CD14-positive monocyte (primary cell): ENCODE measurements at regions not wholly inside any gene's neighbourhood (a gene's known extent, or its start where the extent isn't known, plus 50 kb on each side); places are given as distances from the start of the nearest gene placed in this dataset.
A peak's percentile ranks its signal among the peaks of the same experiment; 100 is the strongest.

ENCODE experiments used
- DNase-seq, 3 donors: peaks; one replicate each; pipeline ENCODE4 v3.0.0-alpha.2; 2011 to 2022
- H2AFZ ChIP-seq: 2 replicates; pipeline ENCODE4 v1.6.0; 2012; ENCODE audit warnings: mild to moderate bottlenecking, low read depth, low read length, inconsistent platforms; ENCODE audit not compliant: insufficient read depth, poor library complexity, severe bottlenecking
- H3K27ac ChIP-seq, 2 donors: 1 replicate in 1 of 2; 2 replicates in 1 of 2; pipeline ENCODE4 v1.5.1; 2012 to 2013; ENCODE audit warnings: low read length in 2 of 2, control low read depth in 1 of 2, inconsistent platforms in 1 of 2, low read depth in 1 of 2, mild to moderate bottlenecking in 1 of 2
- H3K27me3 ChIP-seq, 2 donors: one replicate each; pipeline versions ENCODE4 v1.6.0 to v1.6.1; 2011 to 2013; ENCODE audit warnings: low read length in 2 of 2; ENCODE audit not compliant: control insufficient read depth in 2 of 2, insufficient read depth in 2 of 2
- H3K36me3 ChIP-seq, 2 donors: replicated peaks in 1 of 2; 1 replicate in 1 of 2; 2 replicates in 1 of 2; pipeline versions ENCODE4 v1.5.1 to v1.6.1; 2012 to 2013; ENCODE audit warnings: low read length in 2 of 2, control low read depth in 1 of 2, inconsistent platforms in 1 of 2, mild to moderate bottlenecking in 1 of 2; ENCODE audit not compliant: insufficient read depth in 2 of 2, control insufficient read depth in 1 of 2
- H3K4me1 ChIP-seq, 2 donors: 1 replicate in 1 of 2; 2 replicates in 1 of 2; pipeline versions ENCODE4 v1.5.1 to v1.6.1; 2012 to 2013; ENCODE audit warnings: low read length in 2 of 2, control low read depth in 1 of 2, inconsistent platforms in 1 of 2, mild to moderate bottlenecking in 1 of 2, moderate library complexity in 1 of 2; ENCODE audit not compliant: insufficient read depth in 2 of 2, control insufficient read depth in 1 of 2
- H3K4me2 ChIP-seq: replicated peaks from 2 replicates; pipeline ENCODE3; 2012; ENCODE audit warnings: low read length, moderate library complexity, mild to moderate bottlenecking; ENCODE audit not compliant: poor library complexity, severe bottlenecking; ENCODE audit errors: extremely low read depth
- H3K4me3 ChIP-seq, 3 experiments: fragments of 200-600 bp in 1 of 3; sonication (generic) in 1 of 3; replicated peaks in 1 of 3; 1 replicate in 2 of 3; 2 replicates in 1 of 3; pipeline ENCODE4 v1.5.1; 2011 to 2013; ENCODE audit warnings: low read length in 3 of 3, mild to moderate bottlenecking in 3 of 3, control low read depth in 2 of 3, low read depth in 2 of 3, inconsistent platforms in 1 of 3, moderate library complexity in 1 of 3
- H3K79me2 ChIP-seq: 2 replicates; pipeline ENCODE4 v1.6.0; 2012; ENCODE audit warnings: mild to moderate bottlenecking, control low read depth, inconsistent platforms, low read length, moderate library complexity; ENCODE audit not compliant: insufficient read depth
- H3K9ac ChIP-seq: 2 replicates; pipeline ENCODE4 v1.6.0; 2017; ENCODE audit warnings: low read length, mild to moderate bottlenecking; ENCODE audit not compliant: insufficient read depth, poor library complexity, severe bottlenecking
- H3K9me3 ChIP-seq, 2 donors: replicated peaks in 1 of 2; 1 replicate in 1 of 2; 2 replicates in 1 of 2; pipeline versions ENCODE4 v1.5.1 to v1.6.1; 2012 to 2013; ENCODE audit warnings: low read length in 2 of 2, control low read depth in 1 of 2; ENCODE audit not compliant: control insufficient read depth in 1 of 2, insufficient read depth in 1 of 2
- H4K20me1 ChIP-seq: 2 replicates; pipeline ENCODE4 v1.6.0; 2012; ENCODE audit warnings: mild to moderate bottlenecking, low read length, control low read depth, moderate library complexity; ENCODE audit not compliant: insufficient read depth
- H3K27ac Mint-ChIP-seq, 7 donors: one replicate each; pipeline ENCODE4 v1.8.0; 2020; ENCODE audit warnings: mild to moderate bottlenecking in 7 of 7, mixed read lengths in 7 of 7, moderate library complexity in 6 of 7, inconsistent platforms in 2 of 7
- H3K27me3 Mint-ChIP-seq, 3 donors: one replicate each; pipeline ENCODE4 v1.8.0; 2021 to 2022; ENCODE audit warnings: low read depth in 3 of 3, mild to moderate bottlenecking in 3 of 3, mixed read lengths in 3 of 3, moderate library complexity in 3 of 3, inconsistent platforms in 1 of 3
- H3K36me3 Mint-ChIP-seq, 2 donors: one replicate each; pipeline ENCODE4 v1.8.0; 2020; ENCODE audit warnings: mixed read lengths in 2 of 2, inconsistent platforms in 1 of 2, mild to moderate bottlenecking in 1 of 2
- H3K4me1 Mint-ChIP-seq: one replicate; pipeline ENCODE4 v1.8.0; 2020; ENCODE audit warnings: mild to moderate bottlenecking, mixed read lengths
- H3K4me3 Mint-ChIP-seq, 2 donors: one replicate each; pipeline ENCODE4 v1.8.0; 2020; ENCODE audit warnings: mild to moderate bottlenecking in 2 of 2, mixed read lengths in 2 of 2, moderate library complexity in 1 of 2
- H3K9me3 Mint-ChIP-seq, 7 donors: one replicate each; pipeline ENCODE4 v1.8.0; 2020 to 2022; ENCODE audit warnings: mixed read lengths in 7 of 7, mild to moderate bottlenecking in 6 of 7, moderate library complexity in 6 of 7, inconsistent platforms in 2 of 7
- CTCF ChIP-seq: fragments of 200-600 bp; IDR thresholded peaks from one replicate; pipeline ENCODE4 v1.8.0; 2022; ENCODE audit warnings: antibody characterized with exemption, mild to moderate bottlenecking
- WGBS: methylation state at CpG from one replicate; pipeline ENCODE4 v1.1.5; 2013; ENCODE audit warnings: missing lambda C conversion rate; ENCODE audit not compliant: insufficient coverage; 5-methylcytosine and 5-hydroxymethylcytosine counted together
- intact Hi-C, 2 donors: fragments of 100-400 bp; cut with micrococcal nuclease; formaldehyde crosslinking; loops; one replicate each; pipeline versions ENCODE4 v1.15.0 to v1.15.1; 2023

GRCh38 chr3:177647876-177648275 is 450.6 kb upstream of the TBL1XR1 start:
- WGBS: 53% methylated on average over 4 of the region's 4 CpGs
- H3K4me1 Mint-ChIP-seq: peaks cover 20% of the 10 kb centered on the region

GRCh38 chr3:177652556-177653291 is 455.4 kb upstream of the TBL1XR1 start:
- Mint-ChIP-seq H3K4me1 (peaks cover 3% of the 10 kb centered on the region), H3K4me3 (no peak overlapping the region), H3K9me3 (peaks cover 0 to 2% (median 0%) of the 10 kb centered on the region in 7 donors), H3K36me3 (no peaks in the 10 kb centered on the region), H3K27me3 (peaks cover 0 to 3% (median 0%) of the 10 kb centered on the region in 3 donors), H3K27ac (no peak overlapping the region)
- no peak overlapping the region for H3K4me2 ChIP-seq
- H3K79me2 ChIP-seq: no peaks in the 10 kb centered on the region
- H3K27ac ChIP-seq: no peak overlapping the region
- intact Hi-C loops: no loop called here
- H2AFZ ChIP-seq: no peak overlapping the region
- no peak for TF ChIP-seq CTCF
- H3K9ac ChIP-seq: no peak overlapping the region
- no peak overlapping the region for H3K4me3 ChIP-seq
- no peaks in the 10 kb centered on the region for H4K20me1 ChIP-seq
- no peak for DNase-seq
- H3K4me1 ChIP-seq: peaks cover 1 to 2% of the 10 kb centered on the region in 2 donors
- 100% methylated on average over 2 of the region's 5 CpGs for WGBS
- no peaks in the 10 kb centered on the region for H3K9me3 ChIP-seq
- no peaks in the 10 kb centered on the region for H3K36me3 ChIP-seq
- no peaks in the 10 kb centered on the region for H3K27me3 ChIP-seq

More at GRCh38 chr3:177647876-177648275, 450.6 kb upstream of the TBL1XR1 start:
- no peak for DNase-seq
- intact Hi-C loops: no loop called here
- Histone ChIP-seq H3K4me1 (peaks cover 15 to 18% of the 10 kb centered on the region in 2 donors), H3K27ac (no peak overlapping the region), H3K4me2 (peak overlapping the region; percentile 35), H3K9me3 (no peaks in the 10 kb centered on the region), H4K20me1 (no peaks in the 10 kb centered on the region), H2AFZ (no peak overlapping the region), H3K79me2 (no peaks in the 10 kb centered on the region), H3K27me3 (no peaks in the 10 kb centered on the region), H3K9ac (no peak overlapping the region), H3K4me3 (no peak overlapping the region), H3K36me3 (no peaks in the 10 kb centered on the region)
- Mint-ChIP-seq H3K27me3 (peaks cover 0 to 3% (median 0%) of the 10 kb centered on the region in 3 donors), H3K36me3 (no peaks in the 10 kb centered on the region), H3K4me3 (peak overlapping the region in 1 of 2 donors; percentile 43), H3K27ac (peak overlapping the region in 3 of 7 donors; percentile 28 to 69 (median 42)), H3K9me3 (no peaks in the 10 kb centered on the region)
- no peak for TF ChIP-seq CTCF
